DMS79 treated with DMSO at 0.1 percent for 48 hours (cell line): ENCODE measurements at regions not wholly inside any gene's neighbourhood (a gene's known extent, or its start where the extent isn't known, plus 50 kb on each side); places are given as distances from the start of the nearest gene placed in this dataset.

Source experiments
- DNase-seq: peaks from one replicate; lab custom pipeline; 2025; lab: John Stamatoyannopoulos, UW

DNA sequence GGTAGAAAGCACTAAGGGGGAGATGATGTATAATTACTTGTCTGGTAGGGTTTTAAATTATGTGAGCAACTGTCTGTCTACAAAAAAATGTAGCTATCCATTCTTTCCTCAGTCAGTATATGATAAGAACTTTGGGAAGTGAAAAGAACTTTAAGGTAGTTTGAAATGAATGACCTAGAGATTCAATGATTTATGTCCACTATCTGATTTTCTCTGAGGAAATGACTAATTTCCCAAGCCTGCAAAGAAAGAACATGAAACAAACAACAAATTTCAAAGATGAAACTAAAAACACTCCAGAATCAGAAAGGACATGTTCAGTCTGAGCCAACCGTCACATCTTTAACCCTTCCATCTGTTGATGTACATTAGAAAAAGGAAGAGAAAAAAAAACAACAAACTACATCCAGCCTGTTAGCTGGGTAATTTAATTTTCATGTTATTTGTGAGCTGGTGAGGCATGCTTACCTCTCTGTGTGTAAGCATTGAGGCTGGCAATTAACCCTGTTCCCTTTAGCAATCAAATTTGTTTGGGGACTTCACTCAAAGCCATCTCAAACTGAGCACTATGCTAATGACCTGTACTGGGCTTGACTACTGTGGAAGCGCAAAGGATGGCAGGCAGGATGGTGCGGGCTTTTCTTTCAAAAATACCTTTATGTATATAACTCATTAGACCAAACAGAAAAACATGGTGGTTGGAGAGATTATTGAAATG, 220.1 kb downstream of the TUSC7 start:
- no peak for DNase-seq

DNA sequence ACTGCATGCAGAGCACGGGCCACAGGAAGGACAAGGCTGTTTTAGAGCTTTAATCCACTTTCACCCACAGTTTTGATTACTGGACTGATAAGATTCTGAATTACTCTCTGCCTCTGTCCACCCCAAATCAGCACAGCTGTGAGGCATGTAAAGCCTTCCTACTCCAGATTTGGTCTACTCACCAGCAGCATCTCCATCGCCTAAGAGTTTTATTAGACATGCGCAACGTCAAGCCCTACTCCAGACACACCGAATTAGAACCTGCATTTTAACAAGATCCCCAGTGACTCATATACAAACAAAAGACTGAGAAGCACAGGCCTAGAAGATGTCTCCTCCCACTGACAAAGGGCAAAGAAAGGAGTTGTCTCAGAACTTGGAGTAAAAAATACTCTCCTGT, 221.2 kb downstream of the TUSC7 start:
- DNase-seq: no peak

DNA sequence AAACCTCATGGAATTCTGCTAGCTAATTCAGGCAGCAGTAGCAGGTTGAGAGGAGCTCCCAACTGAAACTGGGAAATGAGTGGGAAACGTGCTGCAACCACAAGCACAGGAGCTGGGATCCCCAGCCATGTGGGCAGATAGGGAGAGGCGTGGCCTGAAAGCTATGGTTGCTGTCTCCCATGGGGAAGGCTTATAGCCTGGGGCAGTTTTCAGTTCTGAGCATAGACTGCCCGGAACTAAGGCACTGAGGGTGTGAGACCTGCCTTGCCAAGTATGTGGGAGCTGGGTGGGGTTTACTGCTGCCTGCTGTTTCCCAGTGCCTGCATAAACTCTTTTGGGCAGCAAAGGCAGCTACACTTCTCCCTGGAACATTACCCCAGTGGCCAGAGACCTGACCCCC, 229.5 kb downstream of the TUSC7 start:
- DNase-seq: no peak

DNA sequence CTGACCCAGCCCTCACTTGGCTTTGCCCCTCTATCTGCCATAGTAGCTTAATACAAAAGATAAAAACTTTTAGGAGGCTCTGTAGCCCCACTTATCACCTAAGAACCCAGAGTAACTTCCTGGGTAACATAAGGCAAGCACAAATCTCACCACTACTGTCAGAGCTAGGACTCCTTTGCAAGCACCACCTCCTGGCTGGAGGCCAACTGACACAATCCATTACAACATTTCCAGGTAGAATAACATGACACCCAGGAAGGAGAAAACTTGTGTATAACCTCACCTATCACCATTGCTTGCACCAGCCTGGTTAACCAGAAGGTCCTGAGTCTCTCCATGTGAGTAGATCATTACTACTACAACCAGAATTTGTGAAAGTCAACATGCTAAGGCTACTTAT, 230.0 kb downstream of the TUSC7 start:
- DNase-seq: no peak

DNA sequence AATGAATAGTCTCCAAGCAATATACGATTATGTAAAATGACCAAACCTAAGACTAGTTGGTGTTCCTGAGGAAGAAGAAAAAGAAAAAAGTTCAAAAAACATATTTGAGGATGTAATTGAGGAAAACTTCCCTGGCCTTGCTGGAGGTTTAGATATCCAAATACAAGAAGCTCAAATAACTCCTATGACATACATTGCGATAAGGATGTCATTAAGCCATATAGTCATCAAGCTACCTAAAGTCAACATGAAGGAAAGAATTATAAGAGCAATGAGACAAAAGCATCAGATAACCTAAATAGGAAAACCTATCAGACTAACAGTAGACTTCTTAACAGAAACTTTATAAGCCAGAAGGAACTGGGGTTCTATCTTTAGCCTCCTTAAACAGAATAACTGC, 231.1 kb downstream of the TUSC7 start:
- no peak for DNase-seq

DNA sequence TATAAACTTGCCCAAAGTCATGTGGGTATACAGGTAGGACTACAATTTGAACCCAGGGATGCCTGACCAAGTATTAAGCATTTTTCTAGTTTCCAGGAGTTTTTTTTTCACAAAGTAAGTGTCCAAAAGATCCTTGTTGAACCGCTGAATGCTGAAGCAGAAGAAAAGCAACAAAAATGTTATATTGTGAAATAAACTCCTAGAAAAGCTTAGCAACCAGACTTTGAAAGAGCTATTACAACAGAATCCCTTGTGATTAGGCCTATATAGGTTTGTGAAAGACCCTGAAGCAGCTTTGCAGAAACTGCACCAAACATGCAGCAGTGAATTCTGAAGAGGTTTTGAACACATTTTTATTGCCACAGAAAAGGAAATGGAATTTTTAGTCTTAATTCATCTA, 236.8 kb downstream of the TUSC7 start:
- DNase-seq: no peak

DNA sequence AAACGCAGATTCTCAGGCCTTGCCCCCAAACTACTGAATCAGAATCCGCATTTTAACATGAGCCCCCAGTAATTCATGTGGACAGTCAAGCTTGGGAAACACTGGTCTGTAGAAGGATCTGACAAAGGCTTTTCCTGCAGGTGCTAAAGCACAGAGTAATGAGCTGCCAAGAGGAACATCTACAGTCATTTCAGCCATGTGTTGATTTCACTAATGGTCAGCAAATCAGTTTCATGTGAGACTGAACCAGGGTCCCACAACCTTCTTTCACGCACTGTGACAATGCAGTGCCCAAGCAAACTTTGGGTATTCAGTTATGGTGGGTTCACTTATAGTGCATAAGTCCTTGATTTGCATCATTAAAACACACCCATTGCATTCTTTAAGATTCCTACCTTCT, 237.6 kb downstream of the TUSC7 start:
- no peak for DNase-seq

DNA sequence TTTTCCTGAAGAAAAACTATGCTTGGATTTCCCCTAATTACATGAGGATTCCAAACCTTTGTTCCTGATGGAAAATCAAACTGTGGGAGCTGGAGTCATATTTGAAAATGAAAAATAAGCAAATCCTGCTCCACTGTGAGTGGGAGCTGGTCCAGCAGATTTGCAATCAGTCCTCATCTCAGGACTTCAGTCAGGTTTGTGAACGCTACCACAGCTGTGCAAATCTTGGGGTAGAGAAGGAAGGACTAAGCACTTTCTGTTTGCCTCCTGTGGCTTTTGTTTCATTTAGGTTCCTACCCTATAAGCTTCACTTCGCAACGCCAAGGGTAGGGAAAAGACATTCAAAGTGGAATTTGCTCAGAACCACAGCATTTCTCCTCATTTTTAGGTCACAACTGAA, 238.2 kb downstream of the TUSC7 start:
- no peak for DNase-seq

DNA sequence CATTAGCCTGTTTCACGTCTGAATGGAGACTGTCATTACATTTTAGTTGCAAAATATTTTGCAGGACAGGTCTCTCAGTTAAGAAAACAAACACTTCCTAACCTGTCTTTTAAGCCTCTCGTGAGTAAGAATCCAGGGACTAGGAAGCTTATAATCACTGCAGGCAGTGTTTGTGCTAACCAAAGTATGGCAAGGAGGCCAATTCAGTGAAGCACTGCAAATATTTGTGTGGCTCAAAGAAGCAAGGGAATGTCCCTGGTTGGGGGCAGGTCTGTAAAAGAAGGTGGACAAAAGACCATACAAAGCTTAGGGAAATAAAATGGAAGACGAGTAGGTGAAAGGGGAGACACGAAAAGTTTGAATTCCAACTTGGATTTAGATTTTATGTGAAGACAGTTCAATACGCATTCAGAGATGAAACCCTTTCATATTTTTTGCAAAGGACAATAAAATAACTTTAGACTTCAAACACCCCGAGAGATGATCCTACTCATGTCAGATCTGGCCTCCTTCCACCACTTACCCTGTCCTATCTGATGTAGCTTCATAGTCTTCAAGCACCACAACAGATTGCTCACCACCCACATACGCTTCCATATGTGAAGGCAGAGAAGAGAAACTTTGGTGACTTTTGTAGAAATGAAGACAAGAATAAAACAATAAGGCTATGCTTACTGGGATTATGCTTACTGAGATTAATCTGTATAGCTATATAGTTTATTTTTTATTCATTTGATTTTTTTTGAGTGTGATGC, 240.9 kb downstream of the TUSC7 start:
- no peak for DNase-seq

DNA sequence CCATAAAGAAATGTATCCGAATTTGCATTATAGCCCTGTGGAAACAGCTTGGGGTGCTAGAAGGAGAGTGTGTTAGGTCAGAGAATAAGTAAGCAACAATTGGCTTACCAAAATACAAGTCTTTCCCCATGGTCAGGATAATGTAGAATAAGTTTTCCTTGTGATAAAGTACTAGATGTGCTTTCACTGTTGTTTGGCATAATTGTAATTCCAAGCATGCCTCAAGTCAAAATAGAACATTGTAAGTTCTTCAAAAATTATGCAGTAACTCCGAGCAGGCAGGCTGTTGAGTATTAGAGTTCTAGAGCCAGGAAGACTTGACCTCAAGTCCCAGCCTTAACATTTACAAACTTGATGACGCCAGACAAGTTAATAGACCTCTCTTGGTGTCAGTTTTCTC, 242.0 kb downstream of the TUSC7 start:
- no peak for DNase-seq

DNA sequence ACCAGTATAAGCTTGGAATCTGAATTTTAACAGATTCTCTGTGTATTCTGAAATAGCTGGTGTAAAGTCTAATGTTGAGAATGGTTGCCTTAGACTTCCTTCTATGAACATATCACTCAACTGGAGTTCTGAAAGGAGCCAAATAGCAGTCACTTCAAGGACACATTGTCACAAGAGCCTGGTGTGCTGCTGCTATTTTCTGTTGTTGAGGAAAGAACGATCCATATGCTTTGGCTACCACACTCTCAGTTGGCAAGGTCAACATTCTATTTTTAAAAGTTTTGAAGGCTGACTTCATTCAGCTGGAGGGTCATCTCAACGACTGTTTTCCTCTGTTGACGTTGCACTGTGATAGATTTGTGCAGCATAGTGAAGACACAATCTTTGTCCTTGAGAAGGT, 248.7 kb downstream of the TUSC7 start:
- DNase-seq: no peak

DNA sequence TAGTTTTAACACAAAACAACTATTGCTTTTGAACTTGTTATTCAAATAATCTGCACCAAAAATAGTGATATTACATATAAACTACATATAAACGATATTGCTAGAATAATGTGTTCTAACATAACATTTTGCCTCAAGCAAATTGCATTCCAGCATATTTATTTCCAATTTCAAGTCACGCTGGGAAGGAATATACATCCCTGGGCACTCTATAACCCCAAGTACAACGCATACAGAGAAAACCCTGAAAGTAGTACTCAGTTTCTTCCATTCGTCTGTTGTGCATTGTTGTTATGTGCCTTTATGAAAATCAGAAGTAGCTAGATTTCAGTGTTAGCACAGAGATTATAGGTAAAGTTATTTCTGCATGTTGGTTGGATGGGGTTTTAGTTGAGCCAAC, 251.5 kb downstream of the TUSC7 start:
- no peak for DNase-seq

DNA sequence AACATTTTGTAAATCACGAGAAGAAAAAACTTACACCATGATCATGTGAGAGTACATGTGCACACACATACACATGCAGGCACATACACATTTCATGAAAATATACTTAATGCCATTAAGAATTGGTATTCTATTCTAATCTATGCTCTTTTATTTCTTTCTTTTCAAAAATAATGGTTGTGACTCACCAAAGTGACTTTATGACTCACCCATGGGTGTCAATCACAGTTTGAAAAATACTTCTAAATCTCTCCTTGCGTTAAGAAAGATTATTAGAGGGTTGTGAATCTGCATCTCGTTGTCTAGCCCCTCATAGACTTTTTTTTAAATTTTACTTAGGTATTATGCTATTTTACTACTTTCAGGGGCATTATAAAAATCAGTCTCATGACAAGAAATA, 254.2 kb downstream of the TUSC7 start:
- DNase-seq: no peak

DNA sequence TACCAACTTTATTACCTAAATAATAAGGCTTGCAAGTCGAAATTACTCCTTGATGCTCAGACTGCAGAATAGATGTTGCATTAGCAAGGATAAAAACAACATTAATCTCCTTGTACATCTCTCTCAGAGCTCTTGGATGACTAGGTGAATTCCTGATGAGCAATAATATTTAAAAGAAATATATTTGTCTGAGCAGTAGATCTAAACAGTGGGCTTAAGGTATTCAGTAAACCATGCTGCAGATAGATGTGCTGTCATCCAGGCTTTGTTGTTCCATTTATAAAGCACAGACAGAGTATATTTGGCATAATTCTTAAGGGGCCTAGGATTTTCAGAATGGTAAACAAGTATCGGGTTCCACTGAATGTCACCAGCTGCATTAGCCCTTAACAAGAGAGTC, 257.1 kb downstream of the TUSC7 start:
- no peak for DNase-seq

DNA sequence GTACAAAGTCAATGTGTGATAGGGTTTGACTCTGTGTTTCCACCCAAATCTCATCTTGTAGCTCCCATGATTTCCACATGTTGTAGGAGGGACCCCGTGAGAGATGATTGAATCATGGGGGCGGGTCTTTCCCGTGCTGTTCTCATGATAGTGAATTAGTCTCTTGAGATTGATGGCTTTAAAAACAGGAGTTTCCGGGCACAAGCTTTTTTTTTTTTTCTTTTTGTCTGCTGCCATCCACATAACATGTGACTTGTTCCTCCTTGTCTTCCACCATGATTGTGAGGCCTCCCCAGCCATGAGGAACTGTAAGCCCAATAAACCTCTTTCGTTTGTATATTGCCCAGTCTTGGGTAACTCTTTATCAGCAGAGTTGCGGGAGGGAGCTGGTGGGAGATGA, 259.6 kb downstream of the TUSC7 start:
- DNase-seq: no peak

DNA sequence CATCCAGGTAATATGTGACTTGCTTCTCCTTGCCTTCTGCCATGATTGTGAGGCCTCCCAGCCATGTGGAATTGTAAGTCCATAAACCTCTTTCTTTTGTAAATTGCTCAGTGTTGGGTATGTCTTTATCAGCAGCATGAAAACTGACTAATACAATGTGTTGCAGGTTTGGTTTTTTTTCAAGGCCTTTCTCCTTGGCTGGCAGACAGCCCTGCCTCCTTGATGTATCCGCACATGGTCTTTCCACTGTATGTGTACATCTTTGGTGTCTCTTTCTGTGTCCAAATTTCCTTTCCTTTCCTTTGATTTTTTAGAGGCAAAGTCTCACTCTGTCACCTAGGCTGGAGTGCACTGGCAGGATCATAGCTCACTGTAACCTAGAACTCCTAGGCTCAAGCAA, 260.1 kb downstream of the TUSC7 start:
- DNase-seq: no peak

DNA sequence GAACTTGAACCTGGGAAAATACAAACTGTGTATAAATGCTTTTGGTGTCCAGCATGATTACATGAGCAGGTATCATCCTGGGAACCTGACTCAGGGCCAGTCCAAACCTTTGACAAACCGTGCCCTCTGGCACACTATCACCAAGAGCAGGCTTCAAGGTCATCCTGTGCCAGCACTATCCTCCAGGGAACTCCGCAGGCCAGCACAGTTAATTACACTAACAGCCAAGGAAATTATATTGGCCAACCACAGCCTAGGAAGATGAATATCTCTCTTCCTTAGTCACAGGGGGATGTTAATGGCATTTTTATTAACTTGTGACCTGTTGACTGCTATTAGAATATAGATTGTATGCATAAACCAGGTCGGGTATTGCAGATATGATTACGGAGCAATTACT, 262.0 kb downstream of the TUSC7 start:
- no peak for DNase-seq

DNA sequence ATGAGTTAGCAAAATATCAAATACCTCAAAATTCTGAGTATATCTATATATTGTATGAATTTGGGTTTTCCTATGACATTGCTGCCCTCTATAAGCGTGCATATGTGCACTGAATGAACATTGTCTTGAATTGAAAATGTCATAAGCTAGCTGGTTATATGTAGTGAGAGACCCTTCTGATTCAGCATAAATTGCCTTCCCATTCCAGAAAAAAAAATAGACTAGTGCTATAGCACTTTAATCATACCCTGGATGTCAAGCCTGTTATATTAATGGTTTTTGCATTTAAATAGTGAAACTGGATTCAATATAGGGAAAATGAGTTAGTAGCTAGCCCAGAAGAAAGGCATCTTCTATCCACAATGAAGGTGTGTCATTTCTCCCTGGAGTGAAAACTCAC, 265.1 kb downstream of the TUSC7 start:
- DNase-seq: no peak

DNA sequence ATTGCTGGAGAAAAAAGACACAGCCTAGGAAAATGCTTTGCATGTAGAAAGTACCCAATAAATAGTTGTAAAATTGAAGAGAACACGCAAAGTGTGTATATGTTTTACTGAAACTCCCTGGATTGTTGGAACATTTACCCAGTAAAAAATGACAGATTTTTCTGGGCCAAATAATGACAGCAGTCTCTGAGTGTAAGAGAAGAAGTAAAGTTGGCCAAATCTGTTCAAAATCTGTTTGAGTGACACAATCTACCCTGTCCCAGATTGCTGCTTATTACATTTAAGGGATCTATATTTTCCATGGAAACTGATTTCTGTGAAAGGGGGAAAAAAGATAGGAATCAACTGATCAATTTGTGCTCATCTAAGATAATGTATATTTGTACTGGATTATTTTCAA, 267.9 kb downstream of the TUSC7 start:
- DNase-seq: no peak

DNA sequence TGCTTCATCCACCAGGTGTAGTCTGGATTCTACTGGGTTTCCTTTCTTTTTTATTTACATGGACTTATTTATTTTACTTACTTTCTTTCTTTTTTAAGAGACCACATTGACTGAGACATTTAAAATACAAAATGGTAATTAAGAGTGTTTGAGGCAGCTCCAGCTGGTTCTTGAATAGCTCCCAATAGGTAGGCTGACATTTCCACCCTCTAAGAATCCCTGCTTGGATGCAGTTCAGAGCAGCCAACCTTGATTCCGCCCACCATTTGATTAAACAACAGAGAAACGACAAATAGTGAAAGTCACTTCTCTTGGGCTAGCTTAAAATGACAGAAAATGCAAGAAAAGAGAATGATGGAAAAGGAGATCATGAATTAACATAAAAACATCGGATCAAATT, 270.5 kb downstream of the TUSC7 start:
- DNase-seq: no peak

DNA sequence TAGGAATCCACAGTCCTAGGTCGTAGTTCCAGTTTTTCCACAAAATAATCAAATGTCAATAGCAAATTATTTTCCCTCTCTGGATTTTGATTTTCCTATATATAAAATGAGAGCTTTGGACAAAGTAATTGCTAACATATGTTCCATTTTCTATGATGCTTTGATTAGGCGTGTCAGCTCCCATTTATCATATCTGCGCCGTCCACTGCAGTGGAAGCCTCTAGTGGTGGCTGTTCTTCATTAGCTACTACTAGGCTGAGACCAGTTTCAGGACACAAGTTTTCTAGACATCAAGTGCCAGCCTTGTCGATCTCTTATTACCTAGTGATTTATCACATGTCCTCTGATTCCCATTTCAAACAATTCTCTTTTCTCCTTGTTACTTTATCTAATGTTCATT, 271.5 kb downstream of the TUSC7 start:
- no peak for DNase-seq

DNA sequence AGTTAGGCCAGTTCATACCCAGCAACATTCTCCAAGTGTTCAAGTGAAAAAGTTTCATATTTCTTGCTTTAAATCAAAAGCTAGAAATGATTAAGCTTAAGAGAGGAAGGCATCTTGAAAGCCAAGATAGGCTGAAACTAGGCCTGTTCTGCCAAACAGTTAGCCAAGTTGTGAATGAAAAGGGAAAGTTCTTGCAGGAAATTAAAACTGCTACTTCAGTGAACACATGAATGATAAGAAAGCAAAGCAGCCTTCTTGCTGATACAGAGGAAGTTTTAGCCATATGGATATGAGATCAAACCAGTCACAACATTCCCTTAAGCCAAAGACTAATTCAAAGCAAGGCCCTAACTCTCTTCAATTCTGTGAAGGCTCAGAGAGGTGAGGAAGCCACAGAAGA, 274.7 kb downstream of the TUSC7 start:
- no peak for DNase-seq

DNA sequence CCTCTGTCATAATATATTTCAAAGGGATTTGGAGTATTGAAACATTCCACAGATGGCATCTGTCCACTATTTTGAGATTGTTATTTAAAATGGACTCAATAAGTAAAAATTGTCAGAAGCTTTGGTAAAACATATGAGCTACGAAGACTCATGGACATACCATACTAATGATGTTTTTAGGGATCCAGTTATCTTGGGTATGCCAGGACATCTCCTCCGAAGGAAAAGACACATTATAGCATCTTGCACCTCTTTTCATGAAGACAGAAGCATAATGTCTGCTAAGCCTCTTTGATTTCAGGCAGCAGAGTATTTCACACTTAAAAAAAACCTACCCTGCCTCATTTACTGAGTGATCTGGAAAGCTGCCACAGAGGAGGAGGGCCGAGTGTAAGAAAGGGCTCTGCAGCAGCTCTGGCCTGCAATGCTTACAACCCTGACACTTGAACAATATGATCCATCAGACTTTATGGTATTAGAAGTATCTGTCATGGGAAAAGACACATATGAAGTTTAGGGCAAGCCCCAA, 284.8 kb downstream of the TUSC7 start:
- no peak for DNase-seq

DNA sequence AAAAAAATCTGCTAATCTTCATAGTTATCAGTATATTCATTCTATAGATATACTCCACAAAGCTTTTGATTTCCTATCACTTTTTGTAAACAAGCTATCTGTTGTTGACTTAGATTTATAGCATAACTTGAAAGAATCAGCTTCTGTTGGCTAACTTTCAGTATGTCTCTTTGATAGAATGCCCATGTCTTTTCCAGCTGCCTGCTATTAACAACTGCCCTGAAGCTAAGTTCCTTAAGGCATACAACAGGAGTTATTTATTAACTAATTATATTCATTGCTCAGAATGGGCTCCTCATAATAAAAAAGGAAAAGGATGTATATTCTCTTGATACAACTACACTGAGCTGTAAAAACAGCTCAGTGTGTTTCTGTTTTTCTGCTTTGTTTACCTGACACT, 293.9 kb downstream of the TUSC7 start:
- DNase-seq: no peak
